T-helper 2 cell treated with Interferon-gamma antibody and Interleukin-4, amounts not matched to agents 5 μg/mL and 100 μg/mL, for 36 hours (primary cell): ENCODE measurements at regions not wholly inside any gene's neighbourhood (a gene's known extent, or its start where the extent isn't known, plus 50 kb on each side); places are given as distances from the start of the nearest gene placed in this dataset.

Source experiments
- DNase-seq: peaks from one replicate; pipeline ENCODE4 v3.0.0; 2021; ENCODE audit warnings: low spot score
- H3K27ac Mint-ChIP-seq: one replicate; pipeline ENCODE4 v1.8.0; 2021; ENCODE audit warnings: mild to moderate bottlenecking, mixed read lengths
- H3K27me3 Mint-ChIP-seq: one replicate; pipeline ENCODE4 v1.8.0; 2021; ENCODE audit warnings: low read depth, mixed read lengths
- H3K36me3 Mint-ChIP-seq: one replicate; pipeline ENCODE4 v1.8.0; 2021; ENCODE audit warnings: low read depth, mixed read lengths
- H3K4me1 Mint-ChIP-seq: one replicate; pipeline ENCODE4 v1.8.0; 2021; ENCODE audit warnings: low read depth, mixed read lengths
- H3K4me3 Mint-ChIP-seq: one replicate; pipeline ENCODE4 v1.8.0; 2022; ENCODE audit warnings: mild to moderate bottlenecking, moderate library complexity, mixed read lengths
- H3K9me3 Mint-ChIP-seq: one replicate; pipeline ENCODE4 v1.8.0; 2021; ENCODE audit warnings: mixed read lengths

- no peak for DNase-seq
- no peak overlapping the region for H3K4me3 Mint-ChIP-seq
- no peaks in the 10 kb centered on the region for H3K36me3 Mint-ChIP-seq
- H3K4me1 Mint-ChIP-seq, result no peaks in the 10 kb centered on the region
- no peaks in the 10 kb centered on the region for H3K27me3 Mint-ChIP-seq
- peaks cover 4% of the 10 kb centered on the region for H3K9me3 Mint-ChIP-seq
- no peak overlapping the region for H3K27ac Mint-ChIP-seq
Measured at GRCh38 chr6:168784426-168784825, 343.4 kb downstream of the SMOC2 start.

GRCh38 chr6:168783720-168784119 is 342.7 kb downstream of the SMOC2 start:
- DNase-seq, result no peak
- H3K27me3 Mint-ChIP-seq, result no peaks in the 10 kb centered on the region
- peaks cover 4% of the 10 kb centered on the region for H3K9me3 Mint-ChIP-seq
- H3K27ac Mint-ChIP-seq, result no peak overlapping the region
- H3K4me3 Mint-ChIP-seq, result no peak overlapping the region
- H3K4me1 Mint-ChIP-seq, result no peaks in the 10 kb centered on the region
- H3K36me3 Mint-ChIP-seq, result no peaks in the 10 kb centered on the region

DNA sequence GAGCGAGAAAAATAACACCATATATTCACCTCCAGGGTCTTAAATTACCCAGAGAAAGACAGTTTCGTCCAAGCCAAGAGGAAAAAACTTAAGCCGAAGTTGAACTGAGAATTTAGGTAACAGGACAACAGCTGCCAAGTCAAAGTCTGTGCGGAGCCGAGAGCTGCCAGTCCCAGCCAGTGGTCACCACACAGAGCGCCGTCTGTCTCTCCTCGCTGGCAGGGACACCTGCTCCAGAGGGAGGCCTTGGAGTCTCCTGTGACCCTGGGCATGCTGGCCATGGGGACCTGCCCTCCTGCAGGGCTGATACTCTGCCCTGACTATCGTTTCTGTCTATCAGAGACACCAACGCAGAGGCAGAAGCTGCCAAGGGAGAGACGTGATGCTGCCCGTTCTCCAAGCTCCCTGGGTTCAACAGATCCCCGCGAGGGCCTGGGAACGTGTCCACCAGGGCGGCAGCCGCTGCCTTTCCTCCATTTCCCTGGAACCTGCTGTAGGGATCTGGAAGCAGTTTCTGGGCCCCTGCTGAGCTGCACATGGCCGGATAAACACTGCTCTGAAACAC is 341.3 kb downstream of the SMOC2 start:
- Mint-ChIP-seq H3K9me3 (peaks cover 4% of the 10 kb centered on the region), H3K27ac (no peak overlapping the region), H3K36me3 (no peaks in the 10 kb centered on the region), H3K4me3 (no peak overlapping the region), H3K27me3 (no peaks in the 10 kb centered on the region), H3K4me1 (no peaks in the 10 kb centered on the region)
- no peak for DNase-seq

GRCh38 chr6:168778201-168778600 is 337.2 kb downstream of the SMOC2 start:
- H3K4me3 Mint-ChIP-seq, result no peak overlapping the region
- no peak for DNase-seq

DNA sequence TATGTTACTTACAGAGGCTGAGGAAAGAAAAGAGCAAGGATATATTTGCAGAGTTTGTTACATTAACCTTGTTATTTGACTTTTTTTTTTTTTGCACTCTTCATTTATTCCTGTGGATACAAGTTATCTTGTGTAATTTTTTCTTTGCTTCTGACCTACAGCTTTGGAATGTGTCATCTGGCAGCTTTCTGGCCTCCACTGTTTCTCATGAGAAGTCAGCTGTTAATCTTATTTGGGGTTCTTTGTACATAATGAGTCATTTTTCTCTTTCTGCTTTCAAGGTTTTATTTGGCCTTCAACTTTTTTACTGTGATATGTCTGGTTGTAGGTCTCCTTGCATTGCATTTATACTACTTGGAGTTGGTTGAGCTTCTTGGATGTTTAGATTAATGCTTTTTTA is 333.4 kb downstream of the SMOC2 start:
- Mint-ChIP-seq H3K27me3 (no peaks in the 10 kb centered on the region), H3K36me3 (no peaks in the 10 kb centered on the region), H3K4me3 (no peak overlapping the region), H3K9me3 (peaks cover 19% of the 10 kb centered on the region), H3K27ac (no peak overlapping the region), H3K4me1 (no peaks in the 10 kb centered on the region)
- no peak for DNase-seq

More at GRCh38 chr6:168778201-168778600, 337.2 kb downstream of the SMOC2 start:
- Mint-ChIP-seq H3K27me3 (no peaks in the 10 kb centered on the region), H3K4me1 (no peaks in the 10 kb centered on the region), H3K9me3 (peaks cover 18% of the 10 kb centered on the region), H3K36me3 (no peaks in the 10 kb centered on the region), H3K27ac (no peak overlapping the region)

GRCh38 chr6:168773788-168774187 is 332.8 kb downstream of the SMOC2 start:
- Mint-ChIP-seq H3K4me3 (no peak overlapping the region), H3K36me3 (no peaks in the 10 kb centered on the region), H3K27me3 (no peaks in the 10 kb centered on the region), H3K4me1 (no peaks in the 10 kb centered on the region), H3K27ac (no peak overlapping the region), H3K9me3 (peaks cover 19% of the 10 kb centered on the region)
- no peak for DNase-seq

GRCh38 chr6:168765752-168766151 is 324.8 kb downstream of the SMOC2 start:
- Mint-ChIP-seq H3K36me3 (no peaks in the 10 kb centered on the region), H3K4me3 (no peak overlapping the region), H3K9me3 (no peaks in the 10 kb centered on the region), H3K27ac (no peak overlapping the region), H3K27me3 (no peaks in the 10 kb centered on the region), H3K4me1 (no peaks in the 10 kb centered on the region)
- DNase-seq, result no peak

DNA sequence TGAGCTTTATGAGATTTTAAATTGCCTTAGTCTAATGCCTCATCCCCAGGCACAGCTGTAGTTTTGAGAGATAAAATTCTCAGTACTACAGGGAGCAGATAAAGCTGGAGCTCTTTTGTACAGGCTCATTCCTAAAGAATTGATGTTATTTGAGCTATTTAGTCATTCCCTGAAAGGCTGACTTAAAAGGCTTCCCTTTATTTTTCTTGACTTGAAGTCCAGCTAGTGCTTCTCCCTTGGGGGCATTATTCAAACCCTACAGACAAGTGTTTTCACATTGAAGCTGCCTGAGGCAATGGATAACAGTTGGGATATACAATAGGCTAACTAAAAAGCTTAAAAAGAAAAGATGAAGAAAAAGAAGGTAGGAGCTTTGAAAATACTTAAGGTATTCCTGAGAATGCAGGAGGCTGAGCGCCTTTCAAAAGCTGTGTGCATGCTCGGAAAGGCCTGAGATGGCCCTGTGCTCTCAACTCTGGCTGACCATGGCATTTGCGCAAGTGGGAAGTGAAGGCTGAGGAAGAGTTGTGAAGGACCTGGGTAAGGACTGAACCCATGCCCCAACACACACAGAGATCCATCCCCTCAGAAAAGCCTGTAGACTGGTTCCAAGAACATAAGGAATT is 315.1 kb downstream of the SMOC2 start:
- no peak for DNase-seq
- H3K27ac Mint-ChIP-seq, result no peak overlapping the region
- H3K4me3 Mint-ChIP-seq, result no peak overlapping the region
- H3K4me1 Mint-ChIP-seq, result no peaks in the 10 kb centered on the region
- H3K36me3 Mint-ChIP-seq, result no peaks in the 10 kb centered on the region
- no peaks in the 10 kb centered on the region for H3K9me3 Mint-ChIP-seq
- H3K27me3 Mint-ChIP-seq, result no peaks in the 10 kb centered on the region

- Mint-ChIP-seq H3K27ac (no peak overlapping the region), H3K36me3 (no peaks in the 10 kb centered on the region), H3K9me3 (peaks cover 4% of the 10 kb centered on the region), H3K27me3 (no peaks in the 10 kb centered on the region), H3K4me3 (no peak overlapping the region), H3K4me1 (no peaks in the 10 kb centered on the region)
- DNase-seq, result no peak
Measured at GRCh38 chr6:168746643-168747042, 305.7 kb downstream of the SMOC2 start.

GRCh38 chr6:168746013-168746412 is 305.0 kb downstream of the SMOC2 start:
- Mint-ChIP-seq H3K4me1 (no peaks in the 10 kb centered on the region), H3K4me3 (no peak overlapping the region), H3K27ac (no peak overlapping the region), H3K36me3 (no peaks in the 10 kb centered on the region), H3K9me3 (peaks cover 4% of the 10 kb centered on the region), H3K27me3 (no peaks in the 10 kb centered on the region)
- no peak for DNase-seq

DNA sequence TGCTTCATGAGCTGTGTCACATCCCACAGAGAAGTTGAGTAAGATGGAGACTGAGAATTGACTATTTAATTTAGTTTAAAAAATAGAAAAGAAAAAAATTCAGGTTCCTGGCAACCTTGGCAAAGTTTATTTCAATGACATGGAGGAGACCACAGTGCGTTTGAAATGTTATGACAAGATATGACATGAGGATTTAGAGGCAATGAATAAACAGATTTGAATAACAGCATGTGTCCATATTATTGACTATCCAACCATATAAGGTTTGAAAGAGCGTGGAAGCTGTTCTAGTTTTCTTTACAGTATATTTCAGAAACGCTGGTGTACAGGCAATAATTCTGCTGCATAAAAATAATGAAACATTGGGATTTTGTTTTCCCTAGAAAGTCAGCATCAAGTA is 303.9 kb downstream of the SMOC2 start:
- Mint-ChIP-seq H3K27me3 (no peaks in the 10 kb centered on the region), H3K27ac (no peak overlapping the region), H3K9me3 (peaks cover 4% of the 10 kb centered on the region), H3K4me3 (no peak overlapping the region), H3K4me1 (no peaks in the 10 kb centered on the region), H3K36me3 (no peaks in the 10 kb centered on the region)
- DNase-seq, result no peak

DNA sequence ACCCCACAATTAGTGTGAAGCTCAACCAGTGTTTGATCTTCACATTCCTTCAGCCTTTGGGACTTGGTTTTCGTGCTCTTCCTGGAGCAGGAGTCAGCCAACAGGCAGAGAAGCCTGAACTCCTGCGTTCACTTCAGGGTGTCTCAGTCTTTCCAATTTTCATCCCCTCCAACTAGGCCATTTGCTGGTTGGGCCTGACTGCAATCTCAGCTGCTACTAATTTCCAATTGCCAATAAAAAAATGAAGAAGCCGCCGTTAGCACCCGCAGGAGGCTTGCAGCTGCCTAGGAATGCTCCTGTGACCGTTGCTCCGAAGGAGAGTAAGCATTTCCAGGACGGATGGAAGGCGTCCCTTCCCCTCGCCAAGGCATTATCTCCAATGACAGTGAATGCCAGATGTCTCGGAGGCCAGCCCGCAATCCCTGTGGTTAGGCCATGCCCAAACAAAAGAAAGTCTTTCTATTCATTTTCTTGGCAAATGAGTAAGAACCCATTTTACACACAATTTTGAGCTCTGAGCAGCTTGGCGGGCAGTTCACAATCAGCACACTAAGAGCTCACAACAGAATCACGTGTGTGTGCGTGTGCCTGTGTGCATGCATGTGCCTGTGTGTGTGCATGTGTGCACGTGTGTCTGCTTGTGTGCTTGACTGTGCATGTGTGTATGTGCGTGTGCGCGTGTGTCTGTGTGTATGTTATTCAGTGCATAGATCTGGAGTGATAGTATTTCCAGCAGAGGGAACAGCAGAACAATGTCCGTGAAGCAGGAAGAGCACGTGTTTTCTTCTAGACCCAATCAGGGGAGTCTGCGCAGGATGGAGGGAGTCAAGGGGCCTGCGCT is 301.2 kb downstream of the SMOC2 start:
- no peak for DNase-seq
- Mint-ChIP-seq H3K27ac (no peak overlapping the region), H3K36me3 (no peaks in the 10 kb centered on the region), H3K27me3 (no peaks in the 10 kb centered on the region), H3K4me3 (no peak overlapping the region), H3K4me1 (no peaks in the 10 kb centered on the region), H3K9me3 (peaks cover 12% of the 10 kb centered on the region)

DNA sequence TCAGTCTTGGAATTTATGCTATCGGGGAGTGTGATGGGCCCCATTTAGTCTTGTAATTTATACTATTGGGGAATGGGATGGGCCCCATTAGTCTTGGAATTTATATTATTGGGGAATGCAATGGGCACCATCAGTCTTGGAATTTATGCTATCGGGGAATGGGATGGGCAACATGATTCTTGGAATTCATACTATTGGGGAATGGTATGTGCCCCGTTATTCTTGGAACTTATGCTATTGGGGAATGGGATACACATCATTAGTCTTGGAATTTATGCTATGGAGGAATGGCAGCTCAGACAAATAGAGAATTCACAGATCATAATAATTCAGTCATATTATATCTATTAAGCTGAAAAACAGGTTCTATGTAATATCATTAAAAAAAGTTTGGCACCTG is 300.3 kb downstream of the SMOC2 start:
- Mint-ChIP-seq H3K9me3 (peaks cover 12% of the 10 kb centered on the region), H3K27ac (no peak overlapping the region), H3K36me3 (no peaks in the 10 kb centered on the region), H3K4me1 (no peaks in the 10 kb centered on the region), H3K27me3 (no peaks in the 10 kb centered on the region), H3K4me3 (no peak overlapping the region)
- no peak for DNase-seq

DNA sequence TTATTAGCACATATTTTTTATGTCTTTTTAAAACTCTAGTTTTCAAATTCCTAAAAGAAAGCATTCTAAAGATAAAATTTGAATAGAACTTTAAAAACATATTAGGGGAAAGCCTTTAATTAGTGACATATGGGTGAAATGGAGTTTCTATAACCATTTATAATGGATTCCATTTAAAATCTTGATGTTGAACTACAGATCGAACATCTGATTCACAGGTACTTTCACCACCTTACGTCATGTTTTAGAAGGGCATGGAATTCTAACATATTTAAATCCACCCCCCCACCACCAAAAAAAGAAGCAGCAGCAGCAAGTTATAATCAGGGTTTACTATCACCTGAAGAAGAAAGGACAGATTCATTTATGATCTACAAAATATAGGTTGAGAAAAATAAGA is 298.4 kb downstream of the SMOC2 start:
- H3K9me3 Mint-ChIP-seq, result peaks cover 12% of the 10 kb centered on the region
- H3K36me3 Mint-ChIP-seq, result no peaks in the 10 kb centered on the region
- no peaks in the 10 kb centered on the region for H3K4me1 Mint-ChIP-seq
- H3K27me3 Mint-ChIP-seq, result no peaks in the 10 kb centered on the region
- no peak overlapping the region for H3K27ac Mint-ChIP-seq
- DNase-seq, result no peak
- no peak overlapping the region for H3K4me3 Mint-ChIP-seq
